ENCODE measurements at regions not wholly inside any gene's neighbourhood (a gene's known extent, or its start where the extent isn't known, plus 50 kb on each side); places are given as distances from the start of the nearest gene placed in this dataset.

- TF ChIP-seq CCDC6 (CRISPR knock-in tag; IDR thresholded peaks at IDR 0.05): no peak
- 0 out of 2 replicates have a peak, but pooled peaks have one; percentile 63 for TF ChIP-seq GTF3A (CRISPR knock-in tag; conservative IDR thresholded peaks at IDR 0.05)
- 0 out of 2 replicates have a peak, but pooled peaks have one; percentile 39 for TF ChIP-seq HOXA5 (CRISPR knock-in tag; IDR thresholded peaks at IDR 0.05)
- no peak for TF ChIP-seq MAFF (IDR thresholded peaks at IDR 0.05; ENCODE audit: low read depth, low read length)
- no peak for TF ChIP-seq NONO (IDR thresholded peaks at IDR 0.05)
- TF ChIP-seq NONO (CRISPR knock-in tag; conservative IDR thresholded peaks at IDR 0.05): no peak
- peak; percentile 49; the same call in 1 of the 2 replicates for TF ChIP-seq ISL2 (CRISPR knock-in tag; IDR thresholded peaks at IDR 0.05)
- no peak for TF ChIP-seq MED13 (CRISPR knock-in tag; IDR thresholded peaks at IDR 0.05)
- no peak for TF ChIP-seq KDM5B (CRISPR knock-in tag; IDR thresholded peaks at IDR 0.05; ENCODE audit: borderline replicate concordance)
- TF ChIP-seq HNF4A (CRISPR knock-in tag; IDR thresholded peaks at IDR 0.05): peak; percentile 89
- TF ChIP-seq ZXDC (CRISPR knock-in tag; IDR thresholded peaks at IDR 0.05): no peak
- TF ChIP-seq STAG1 (CRISPR knock-in tag; IDR thresholded peaks at IDR 0.05): no peak
- TF ChIP-seq ZBTB34 (CRISPR knock-in tag; IDR thresholded peaks at IDR 0.05): no peak
- no peak for TF ChIP-seq WIZ (CRISPR knock-in tag; IDR thresholded peaks at IDR 0.05)
- no peak for TF ChIP-seq RBM39 (IDR thresholded peaks at IDR 0.05; ENCODE audit: low read depth, low read length, poor library complexity, severe bottlenecking)
- TF ChIP-seq ZNF383 (CRISPR knock-in tag; IDR thresholded peaks at IDR 0.05; ENCODE audit: borderline replicate concordance): no peak
- TF ChIP-seq THYN1 (CRISPR knock-in tag; IDR thresholded peaks at IDR 0.05; ENCODE audit: borderline replicate concordance, low read depth): no peak
- no peak for TF ChIP-seq SNAPC2 (CRISPR knock-in tag; IDR thresholded peaks at IDR 0.05)
- TF ChIP-seq DNMT1 (CRISPR knock-in tag; IDR thresholded peaks at IDR 0.05): no peak
- TF ChIP-seq ZNF10 (CRISPR knock-in tag; IDR thresholded peaks at IDR 0.05; ENCODE audit: borderline replicate concordance, low read depth): no peak
- TF ChIP-seq ETV5 (CRISPR knock-in tag; IDR thresholded peaks at IDR 0.05; ENCODE audit: borderline replicate concordance): peak; percentile 84; the same call in 1 of the 2 replicates
- no peak for TF ChIP-seq ZNF639 (CRISPR knock-in tag; conservative IDR thresholded peaks at IDR 0.05)
- TF ChIP-seq SMYD3 (CRISPR knock-in tag; IDR thresholded peaks at IDR 0.05): no peak; the same call in 1 of the 2 replicates
- TF ChIP-seq NFATC3 (CRISPR knock-in tag; IDR thresholded peaks at IDR 0.05): no peak
- TF ChIP-seq HNRNPK (IDR thresholded peaks at IDR 0.05; ENCODE audit: low read depth, low read length, poor library complexity, severe bottlenecking): no peak
- no peak for TF ChIP-seq LCORL (IDR thresholded peaks at IDR 0.05)
- TF ChIP-seq LCORL (CRISPR knock-in tag; IDR thresholded peaks at IDR 0.05): no peak
- no peak for TF ChIP-seq ZNF83 (CRISPR knock-in tag; IDR thresholded peaks at IDR 0.05; ENCODE audit: borderline replicate concordance)
These were observed 67.7 kb upstream of the RAB4A start (continued) for GRCh38 chr1:229203030-229203751.

All from HepG2 (cell line).